ENCODE measurements at regions not wholly inside any gene's neighbourhood (a gene's known extent, or its start where the extent isn't known, plus 50 kb on each side); places are given as distances from the start of the nearest gene placed in this dataset.

- FAIRE-seq: no peak
Measured at GRCh38 chr18:64275593-64276300, 126.9 kb upstream of the LINC00305 start.

GRCh38 chr18:64273724-64274123 lies 124.8 kb upstream of the LINC00305 start:
- no peak for FAIRE-seq

DNA sequence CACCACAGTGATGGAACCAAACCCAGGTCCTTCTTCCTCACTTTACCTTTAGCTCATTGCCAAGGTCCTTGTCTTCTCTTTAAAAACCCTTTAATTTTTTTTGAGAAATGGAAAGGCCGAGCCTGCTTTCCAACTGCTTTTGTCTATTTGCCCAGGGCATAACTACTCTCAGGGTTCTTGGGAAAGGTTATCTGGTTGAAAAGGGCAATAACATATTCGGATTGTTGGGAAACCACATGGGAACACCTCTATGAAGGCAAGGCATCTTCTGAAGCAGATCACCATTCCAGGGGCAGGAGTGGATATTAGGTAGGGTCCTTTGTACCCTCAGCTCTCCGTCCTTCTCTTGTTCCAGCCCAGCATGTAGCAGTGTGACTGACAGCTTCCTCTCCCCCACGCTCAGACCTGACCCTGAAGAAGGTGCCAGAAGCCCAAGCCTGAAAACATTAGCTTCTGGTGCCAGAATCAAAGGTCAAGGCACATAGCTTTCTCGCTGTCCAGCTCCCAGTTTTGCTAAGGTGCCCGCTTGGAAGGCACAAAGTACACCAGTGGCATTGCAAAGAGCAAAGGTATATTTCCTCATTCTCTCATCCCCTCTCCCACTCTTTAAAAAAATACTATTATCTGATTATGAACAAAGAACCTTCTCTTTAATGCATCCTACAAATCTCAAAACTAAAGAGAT lies 123.2 kb upstream of the LINC00305 start:
- no peak for FAIRE-seq

GRCh38 chr18:64271246-64271645 lies 122.4 kb upstream of the LINC00305 start:
- FAIRE-seq: no peak

GRCh38 chr18:64270608-64271007 lies 121.7 kb upstream of the LINC00305 start:
- no peak for FAIRE-seq

GRCh38 chr18:64270121-64270520 lies 121.2 kb upstream of the LINC00305 start:
- no peak for FAIRE-seq

DNA sequence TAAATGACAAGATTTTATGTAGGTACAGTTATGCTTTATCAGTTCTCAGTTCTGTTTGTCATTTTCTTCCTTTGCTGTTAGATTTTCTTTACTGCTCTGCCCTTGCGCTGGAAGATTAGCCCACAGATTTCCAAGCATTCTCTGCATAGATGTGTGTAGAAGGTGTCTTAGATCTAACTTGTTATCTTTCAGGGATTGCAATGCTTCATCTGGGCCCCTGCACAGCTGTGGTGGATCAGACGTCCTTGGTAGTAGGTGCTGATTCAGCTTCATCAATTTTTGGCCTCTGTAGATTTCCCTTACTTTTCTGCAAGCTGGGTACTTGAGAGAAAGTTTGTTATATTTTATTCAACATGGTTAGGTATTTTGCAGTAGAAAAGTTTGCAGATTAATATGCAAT lies 115.3 kb upstream of the LINC00305 start:
- no peak for FAIRE-seq

DNA sequence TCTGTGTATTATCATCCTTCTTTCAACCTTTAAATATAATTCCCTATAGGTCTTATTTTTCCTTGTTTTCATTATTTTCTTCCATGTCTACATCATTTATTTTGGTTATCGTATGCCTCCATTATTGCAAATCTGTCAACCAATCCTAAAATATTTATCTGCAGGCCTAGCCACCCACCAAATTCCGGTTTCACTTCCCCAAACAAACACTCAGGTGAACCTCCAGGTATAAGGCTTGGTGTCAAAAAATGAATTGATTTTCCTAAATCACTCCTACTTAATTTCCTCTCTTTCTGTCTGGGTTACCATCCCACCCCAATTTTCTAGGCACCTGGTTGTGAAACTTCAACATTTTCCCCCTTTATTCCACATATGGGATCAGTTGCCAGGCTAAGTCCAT lies 111.9 kb upstream of the LINC00305 start:
- no peak for FAIRE-seq

DNA sequence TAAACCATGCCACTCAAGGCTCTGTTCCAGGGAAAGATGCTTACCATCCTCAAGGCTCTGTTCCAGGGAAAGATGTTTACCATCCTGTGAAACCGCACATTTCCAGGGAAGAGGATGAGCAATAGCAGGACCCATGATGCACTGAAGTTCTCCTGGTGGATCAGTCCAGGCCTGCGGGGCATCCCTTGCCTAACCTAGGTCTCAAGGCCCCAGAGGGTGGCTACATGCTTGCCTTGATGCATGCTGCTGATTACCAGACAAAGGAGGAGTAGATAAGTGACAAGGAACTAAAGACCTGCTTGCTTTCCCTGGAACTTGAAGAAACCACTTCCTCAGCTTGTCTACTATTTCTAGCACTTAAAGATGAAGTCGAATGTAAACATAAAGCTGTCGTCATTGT lies 111.0 kb upstream of the LINC00305 start:
- no peak for FAIRE-seq

GRCh38 chr18:64258111-64258650 lies 109.3 kb upstream of the LINC00305 start:
- no peak for FAIRE-seq

DNA sequence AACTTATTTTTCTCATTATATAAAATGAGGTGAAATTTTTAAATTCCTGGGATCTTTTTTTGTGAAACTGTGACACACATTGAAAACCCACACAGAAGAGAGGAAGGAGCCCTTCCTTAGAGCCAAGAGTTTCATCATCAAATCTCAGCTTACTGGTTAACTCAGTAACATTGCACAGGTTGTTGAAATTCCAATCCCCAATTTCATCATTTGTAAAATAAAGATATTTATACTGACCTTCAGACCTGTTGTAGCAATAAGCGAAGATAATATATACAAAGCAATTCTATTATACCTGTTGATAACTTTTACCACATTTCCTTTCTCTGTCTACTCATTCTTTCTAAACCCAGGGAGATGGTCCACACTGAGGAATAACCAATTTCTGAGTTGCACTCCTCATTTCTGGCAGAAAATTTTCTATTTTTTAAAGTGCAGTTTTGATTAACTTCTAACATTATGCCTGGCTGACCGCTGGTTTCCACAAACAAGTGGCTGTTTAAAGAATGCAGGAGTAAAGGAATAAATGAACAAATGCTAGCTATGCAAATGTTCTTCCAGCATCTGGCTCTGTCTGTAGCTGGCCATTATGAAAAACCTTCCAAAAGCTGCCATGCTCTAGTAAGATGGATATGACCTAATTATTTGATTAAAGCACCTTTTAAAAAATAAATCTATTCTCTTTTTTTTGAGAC lies 105.7 kb upstream of the LINC00305 start:
- no peak for FAIRE-seq

DNA sequence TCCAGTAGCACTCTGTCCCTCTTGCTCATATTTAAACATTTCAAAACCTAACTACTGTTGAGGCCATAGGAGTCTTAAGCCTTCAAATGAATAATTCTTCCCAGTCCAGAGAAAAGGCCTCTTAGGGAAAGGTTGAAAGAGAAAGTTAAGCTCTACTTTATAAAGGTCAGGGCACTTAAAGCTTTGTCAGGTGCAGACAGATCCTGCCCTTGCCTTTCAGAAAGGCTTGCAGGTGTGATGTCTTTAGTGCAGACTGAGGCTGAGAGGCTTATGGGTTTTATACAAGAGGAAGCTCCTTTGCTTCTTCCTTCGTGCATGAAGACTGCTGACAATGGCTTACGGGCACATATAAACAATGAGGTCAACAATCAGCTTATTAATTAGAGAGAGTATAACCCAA lies 105.0 kb upstream of the LINC00305 start:
- FAIRE-seq: no peak

DNA sequence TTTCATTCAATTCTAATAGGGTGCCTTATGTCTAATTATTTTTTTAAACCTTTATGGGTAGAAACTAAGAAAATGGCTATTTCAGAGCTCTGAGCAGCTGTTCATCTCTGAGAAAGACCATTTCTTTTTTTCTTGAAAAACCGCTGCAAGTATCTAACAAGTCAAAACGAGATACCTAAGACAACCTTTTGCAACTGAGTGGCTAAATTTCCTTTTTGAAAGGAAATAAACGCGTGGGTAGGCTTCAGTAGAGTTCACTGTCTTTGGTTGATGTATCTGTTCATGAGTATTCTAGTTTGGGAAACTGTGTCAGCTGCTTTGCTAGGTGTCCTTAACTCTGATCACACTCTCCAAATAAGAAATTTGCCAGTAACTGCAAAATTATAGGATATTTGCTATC lies 104.3 kb upstream of the LINC00305 start:
- no peak for FAIRE-seq

DNA sequence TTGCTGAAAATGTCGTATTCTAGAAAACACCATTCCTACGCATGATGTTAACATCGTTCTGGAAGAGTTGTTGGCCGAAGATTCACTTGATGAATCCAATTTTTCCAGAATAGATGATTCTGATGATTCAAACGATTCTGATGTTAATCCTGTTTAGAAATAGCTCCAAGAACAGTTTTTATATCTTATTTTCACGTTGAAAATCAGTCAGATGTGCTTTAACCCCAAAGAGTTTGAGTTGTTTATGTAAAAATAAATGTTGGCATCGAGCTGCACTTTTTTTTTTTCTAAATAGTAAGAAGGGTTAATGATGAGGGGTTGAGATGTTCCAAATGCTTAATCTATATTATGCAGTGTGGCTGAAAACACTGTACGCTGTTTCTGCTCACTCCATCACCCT lies 99.9 kb upstream of the LINC00305 start:
- FAIRE-seq: no peak

DNA sequence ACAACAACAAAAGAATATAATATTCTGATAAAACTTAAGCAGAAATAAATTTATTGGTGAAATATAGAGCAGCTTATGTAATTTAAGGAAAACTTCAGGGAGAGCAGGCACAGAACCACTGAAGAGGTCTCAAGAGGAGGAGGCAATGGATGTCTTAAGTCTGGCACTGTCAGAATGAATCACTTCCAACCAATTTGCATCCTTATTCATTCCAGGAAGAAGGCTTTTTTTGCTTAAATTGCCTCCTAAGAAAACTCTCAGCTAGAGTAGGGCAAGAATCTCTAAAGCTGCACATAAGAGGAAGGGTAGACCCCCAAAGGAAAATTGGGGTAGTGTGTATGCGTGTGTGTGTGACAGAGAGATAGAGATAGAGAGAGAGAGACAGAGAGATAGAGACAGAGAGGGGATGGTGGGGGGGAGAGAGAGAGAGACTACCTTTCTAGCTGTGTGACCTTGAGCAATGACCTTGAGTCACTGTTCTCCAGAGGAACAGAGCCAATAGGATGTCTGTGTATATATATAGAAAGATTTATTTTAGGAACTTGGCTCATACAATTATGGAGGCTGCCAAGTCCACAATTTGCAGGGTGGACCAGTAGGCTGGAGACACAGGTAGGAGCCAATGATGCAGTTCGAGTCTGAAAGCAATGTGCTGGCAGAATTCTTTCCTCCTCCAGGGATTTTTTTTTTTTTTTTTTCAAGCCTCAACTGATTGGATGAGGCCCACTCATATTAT lies 96.4 kb upstream of the LINC00305 start:
- no peak for FAIRE-seq

DNA sequence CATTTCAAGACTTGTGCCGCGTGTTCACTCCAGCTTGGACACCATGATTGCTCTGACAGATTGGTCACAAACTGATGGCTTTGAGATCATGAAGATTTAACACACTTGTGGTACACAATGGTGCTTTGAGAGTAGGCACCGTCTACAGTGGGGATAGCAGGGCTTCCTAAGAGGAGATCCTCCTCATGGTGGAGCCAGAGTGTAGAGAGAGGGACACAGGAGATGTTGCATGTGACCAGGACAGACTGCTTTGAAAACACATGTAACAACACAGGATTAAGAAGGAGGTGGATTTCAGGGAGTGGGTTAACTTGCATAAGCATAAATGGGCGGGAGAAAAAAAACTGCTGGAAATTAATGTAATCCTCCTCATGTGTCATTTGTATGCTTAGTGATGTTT lies 95.7 kb upstream of the LINC00305 start:
- no peak for FAIRE-seq

GRCh38 chr18:64240316-64240715 lies 91.4 kb upstream of the LINC00305 start:
- no peak for FAIRE-seq

DNA sequence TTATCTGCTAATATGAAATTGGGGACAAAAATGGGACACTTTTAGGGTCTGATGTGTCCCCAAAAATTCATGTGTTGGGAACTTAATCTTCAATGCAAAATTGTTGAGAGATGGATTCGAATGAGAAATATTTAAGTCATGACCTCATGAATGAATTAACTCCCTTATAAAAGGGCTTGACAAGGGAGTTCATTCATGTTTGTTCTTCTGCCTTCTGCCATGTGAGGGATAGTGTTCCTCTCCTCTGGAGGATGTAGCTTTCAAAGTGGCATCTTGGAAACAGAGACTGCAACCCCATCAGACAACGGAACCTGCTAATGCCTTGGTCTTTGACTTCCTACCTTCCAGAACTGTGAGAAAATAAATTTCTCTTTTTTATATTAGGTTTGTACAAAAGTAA lies 89.2 kb upstream of the LINC00305 start:
- no peak for FAIRE-seq

GRCh38 chr18:64234321-64234720 lies 85.4 kb upstream of the LINC00305 start:
- FAIRE-seq: no peak

DNA sequence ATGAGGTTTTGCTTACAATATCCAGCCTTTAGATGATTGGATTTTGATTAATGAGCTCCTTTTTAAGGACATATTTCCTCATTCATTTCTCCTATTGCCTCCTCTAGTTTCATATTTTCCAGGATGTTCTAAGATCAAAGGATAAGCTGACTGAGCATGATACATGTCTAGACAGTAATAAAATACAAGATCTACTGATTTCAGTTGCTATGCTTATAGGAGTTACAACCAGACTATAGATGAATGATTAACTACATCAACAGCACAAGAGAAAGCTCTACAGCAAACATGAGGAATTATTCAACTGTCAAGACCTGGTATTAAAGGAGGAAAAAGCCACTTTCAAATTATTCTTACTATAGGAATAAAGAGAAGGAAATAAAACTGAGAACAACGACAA lies 85.0 kb upstream of the LINC00305 start:
- FAIRE-seq: no peak

GRCh38 chr18:64220941-64221340 lies 72.1 kb upstream of the LINC00305 start:
- no peak for FAIRE-seq

DNA sequence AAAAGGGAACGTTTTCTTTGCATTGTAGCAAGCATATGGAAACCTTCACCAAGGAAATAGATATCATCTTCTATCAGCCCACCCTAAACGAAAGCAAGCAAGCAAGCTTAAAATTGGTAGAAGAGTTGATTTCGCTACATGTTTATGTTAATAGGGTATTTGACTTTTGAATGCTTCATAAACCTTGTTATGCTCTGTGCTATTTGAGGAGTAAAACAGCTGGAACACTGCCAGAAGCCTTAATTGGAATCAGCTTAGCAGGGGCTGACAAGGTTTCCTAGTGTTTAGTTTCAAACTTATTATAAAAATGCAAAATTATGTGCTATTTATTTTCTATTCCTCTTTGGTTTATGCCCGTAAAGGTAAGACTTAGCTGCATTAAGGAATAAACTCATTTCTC lies 70.6 kb upstream of the LINC00305 start:
- FAIRE-seq: no peak

DNA sequence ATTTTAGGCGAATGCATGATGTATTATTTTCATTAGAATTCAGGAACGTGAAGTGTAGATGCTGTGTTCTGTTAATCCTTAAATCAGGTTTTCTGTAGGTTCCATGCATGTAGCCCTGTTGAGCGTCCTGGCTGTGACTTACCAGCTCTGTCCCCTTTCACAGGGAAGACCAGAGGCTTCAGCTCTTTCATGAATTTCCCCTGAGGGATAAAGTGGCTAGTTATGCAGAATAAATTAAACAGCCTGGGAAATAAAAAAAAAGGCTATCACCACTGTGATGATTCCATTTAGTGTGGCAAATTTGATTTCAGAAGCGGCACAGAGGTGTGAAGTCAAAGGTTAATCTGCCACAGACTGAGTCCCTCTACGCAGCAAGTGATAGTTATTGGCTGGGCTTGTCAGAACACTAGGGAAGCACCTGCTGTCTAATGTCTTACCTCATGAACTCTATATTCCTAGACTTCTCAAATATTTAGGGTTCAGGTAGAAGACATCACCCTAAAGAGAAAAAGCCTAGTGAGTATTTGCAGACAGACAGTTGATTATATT lies 61.6 kb upstream of the LINC00305 start:
- FAIRE-seq: no peak
